Inflammatory macrophage treated with lipopolysaccharide for 1 hour (primary cell): ENCODE measurements at regions not wholly inside any gene's neighbourhood (a gene's known extent, or its start where the extent isn't known, plus 50 kb on each side); places are given as distances from the start of the nearest gene placed in this dataset.
"Not testable (repeated sequence)": the region's sequence is repeated elsewhere in the genome, so short reads cannot be mapped to it uniquely, and the experiment has no call there.

Experiments used
- DNase-seq, 2 donors: peaks; one replicate each; pipeline ENCODE4 v3.0.0-alpha.2; 2020 to 2022

DNA sequence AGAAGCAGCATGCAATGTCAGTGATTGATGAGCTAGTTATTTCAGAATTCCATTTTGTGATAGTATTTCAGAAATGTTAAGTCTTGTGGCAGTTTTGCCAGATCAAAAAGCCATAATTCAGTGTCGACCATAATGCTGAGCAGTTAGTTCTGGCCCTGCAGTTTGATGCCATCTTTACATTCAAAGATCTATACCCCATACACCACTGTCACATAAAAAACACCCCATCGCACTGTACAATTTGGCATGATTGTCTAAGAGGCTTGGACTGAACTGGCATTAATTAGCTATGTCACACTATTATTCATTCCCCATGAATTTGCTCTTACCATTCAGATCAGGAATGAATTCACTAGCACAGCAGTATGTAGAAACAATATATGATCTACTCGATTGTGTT is 127.7 kb upstream of the EPHA3 start:
- no peak for DNase-seq

DNA sequence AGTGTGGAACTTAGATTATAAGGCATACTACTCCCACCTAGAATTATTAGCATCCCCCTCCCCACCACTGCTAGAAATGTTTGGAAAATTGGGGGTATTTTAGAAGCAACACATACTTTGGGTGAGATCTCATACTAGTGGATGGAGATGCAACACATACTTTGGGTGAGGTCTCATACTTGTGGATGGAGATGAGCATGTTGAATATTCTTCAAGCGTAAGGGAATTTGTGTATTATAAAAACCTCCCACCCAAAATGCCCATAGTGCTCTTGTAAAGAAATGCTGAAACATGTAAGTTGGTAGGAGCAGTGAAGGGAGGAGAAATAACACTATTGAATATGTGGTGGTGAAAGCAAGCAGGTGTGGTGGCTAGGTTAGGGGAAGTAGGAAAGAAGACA is 124.0 kb upstream of the EPHA3 start:
- DNase-seq = no peak

DNA sequence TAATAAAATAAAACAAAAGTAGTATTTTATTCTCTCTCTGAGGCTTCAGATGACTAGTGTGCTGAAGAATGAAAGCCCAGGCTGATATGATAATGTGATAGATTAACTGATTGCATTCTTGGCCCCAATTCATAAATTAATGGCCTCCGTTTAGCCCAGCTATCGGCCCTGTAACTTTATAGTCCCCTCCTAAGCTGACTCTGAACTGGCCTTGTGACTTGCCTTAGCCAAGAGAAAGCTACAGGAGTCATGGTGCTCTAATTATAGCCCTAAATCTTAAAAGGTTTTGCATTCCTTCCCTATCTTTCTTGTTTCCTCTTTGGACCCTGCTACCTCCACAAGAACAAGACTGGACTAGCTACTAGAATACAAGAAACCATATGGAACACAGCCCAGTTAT is 123.2 kb upstream of the EPHA3 start:
- DNase-seq = no peak

DNA sequence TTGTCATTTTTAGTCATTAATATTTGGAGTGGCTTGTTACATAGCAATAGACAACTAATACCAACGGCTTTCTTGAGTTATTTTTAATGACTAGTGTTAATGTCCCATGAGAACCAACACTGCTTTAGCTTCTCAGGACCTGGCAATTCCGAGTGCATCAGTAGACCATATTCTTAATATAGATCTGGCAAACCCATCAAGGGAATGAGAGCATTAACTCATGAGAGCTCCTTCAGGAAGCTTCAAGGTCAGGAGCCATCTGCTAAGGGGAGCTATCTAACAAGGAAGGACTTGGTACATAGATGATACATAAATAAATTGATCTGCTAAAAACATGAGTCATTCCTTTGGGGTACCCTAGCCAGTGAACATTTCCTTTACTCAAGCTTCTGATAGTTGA is 122.6 kb upstream of the EPHA3 start:
- no peak for DNase-seq

DNA sequence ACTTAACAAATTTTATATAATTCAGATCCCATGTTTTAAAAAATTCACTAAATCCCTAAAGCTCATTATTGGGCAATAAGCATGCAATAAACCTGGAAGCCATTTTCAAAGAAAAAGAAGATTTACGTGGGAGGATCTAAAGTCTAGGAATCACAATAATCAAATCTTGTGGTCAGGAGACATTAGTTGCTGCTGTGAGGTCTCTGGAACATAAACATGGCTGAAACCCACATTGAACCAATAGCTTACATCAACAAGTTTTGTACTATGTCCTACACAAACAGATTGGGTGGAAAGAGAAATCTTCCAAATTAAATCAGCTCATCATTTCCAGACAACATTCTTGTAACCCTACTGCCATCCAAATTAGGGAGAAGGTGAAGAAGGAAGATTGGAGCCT is 121.9 kb upstream of the EPHA3 start:
- DNase-seq = no peak

- DNase-seq = no peak
Observed at GRCh38 chr3:88986834-88987233, 120.6 kb upstream of the EPHA3 start.

DNA sequence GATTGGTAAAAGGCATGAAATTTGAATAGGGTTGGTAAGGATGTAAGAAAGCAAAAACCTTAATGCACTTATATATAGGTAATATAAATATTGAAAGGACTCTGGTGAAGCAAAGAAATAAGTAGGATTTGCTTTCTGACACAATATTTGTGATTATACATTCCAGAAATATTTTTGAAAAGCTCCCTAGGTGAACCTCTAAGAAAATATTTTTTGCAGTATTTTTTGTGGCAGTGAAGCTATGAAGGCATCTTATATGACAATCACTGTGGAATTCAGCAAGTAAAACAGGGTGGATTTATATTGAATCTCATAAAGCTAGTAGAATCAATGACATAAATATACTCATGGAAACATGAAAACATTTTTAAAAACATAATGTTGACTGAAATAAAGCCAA is 119.6 kb upstream of the EPHA3 start:
- no peak for DNase-seq

GRCh38 chr3:88988906-88989305 is 118.5 kb upstream of the EPHA3 start:
- DNase-seq = no peak

DNA sequence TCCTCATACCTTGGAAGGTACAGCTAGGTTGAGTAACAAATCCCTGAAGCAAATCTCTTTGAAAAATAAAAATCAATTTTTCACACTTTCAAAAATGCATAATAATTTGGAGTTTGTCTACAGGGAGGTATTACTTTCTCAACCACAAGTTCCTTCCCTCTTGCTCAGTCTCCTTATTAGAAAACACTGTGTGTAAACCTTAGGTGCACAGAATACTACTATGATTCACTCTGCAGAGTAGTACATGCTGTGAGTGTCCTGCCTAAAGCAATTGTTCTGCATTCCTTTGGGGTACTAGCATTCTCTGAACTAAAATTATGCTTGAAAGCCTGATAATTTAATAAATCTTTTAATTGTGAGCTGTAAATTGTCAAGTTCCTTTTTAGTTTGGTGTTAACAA is 115.9 kb upstream of the EPHA3 start:
- no peak for DNase-seq

GRCh38 chr3:88996691-88997090 is 110.7 kb upstream of the EPHA3 start:
- no peak for DNase-seq

GRCh38 chr3:88997260-88997659 is 110.2 kb upstream of the EPHA3 start:
- DNase-seq = no peak

- no peak for DNase-seq
Observed at GRCh38 chr3:89000886-89001285, 106.5 kb upstream of the EPHA3 start.

- DNase-seq = no peak
Observed at GRCh38 chr3:89002191-89002590, 105.2 kb upstream of the EPHA3 start.

DNA sequence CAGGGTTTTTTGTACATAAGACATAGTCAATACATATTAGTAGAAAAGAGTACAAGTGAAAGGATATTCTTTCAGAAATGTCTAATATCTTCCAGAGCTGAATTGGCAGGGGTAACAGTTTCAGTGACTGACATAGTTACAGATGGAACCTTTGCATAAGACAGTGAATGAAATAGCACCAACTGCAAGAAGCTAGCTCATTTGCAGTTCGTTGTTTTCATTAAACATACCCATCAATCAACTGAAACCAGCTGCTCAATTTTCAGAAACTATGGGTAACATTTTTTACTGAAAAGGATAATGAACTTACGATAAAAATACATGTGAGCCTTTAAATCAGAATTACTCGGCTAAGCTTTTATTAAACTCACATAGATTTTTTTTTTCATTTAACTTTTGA is 93.9 kb upstream of the EPHA3 start:
- DNase-seq = no peak

GRCh38 chr3:89017531-89017930 is 89.9 kb upstream of the EPHA3 start:
- no peak for DNase-seq

GRCh38 chr3:89025185-89025584 is 82.2 kb upstream of the EPHA3 start:
- DNase-seq = no peak

GRCh38 chr3:89032346-89033013 is 74.9 kb upstream of the EPHA3 start:
- DNase-seq = no peak

- DNase-seq = not testable (repeated sequence)
Observed at GRCh38 chr3:89034723-89035122, 72.7 kb upstream of the EPHA3 start.

GRCh38 chr3:89038869-89039268 is 68.6 kb upstream of the EPHA3 start:
- DNase-seq = no peak

GRCh38 chr3:89042236-89042835 is 65.1 kb upstream of the EPHA3 start:
- DNase-seq = no peak

GRCh38 chr3:89043406-89043932 is 64.0 kb upstream of the EPHA3 start:
- DNase-seq = no peak

DNA sequence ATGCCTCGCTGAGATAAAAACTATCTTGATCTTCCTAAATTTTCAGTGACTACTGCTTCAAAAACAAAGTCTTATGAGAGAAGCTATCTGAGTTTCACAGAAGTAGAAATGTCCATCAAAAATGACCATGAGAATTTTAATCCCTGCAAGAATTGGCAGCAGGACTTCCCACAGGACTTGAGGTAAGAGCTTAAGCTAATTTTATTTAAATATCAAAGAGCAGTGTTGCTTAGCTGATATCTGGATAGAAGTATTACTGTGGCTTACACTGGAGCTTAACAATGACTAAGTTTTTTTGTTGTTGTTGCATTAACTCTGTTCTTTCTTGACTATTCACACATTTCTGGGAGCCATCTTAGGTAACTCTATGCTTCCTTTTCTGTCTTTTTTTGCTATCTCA is 60.8 kb upstream of the EPHA3 start:
- DNase-seq = no peak

DNA sequence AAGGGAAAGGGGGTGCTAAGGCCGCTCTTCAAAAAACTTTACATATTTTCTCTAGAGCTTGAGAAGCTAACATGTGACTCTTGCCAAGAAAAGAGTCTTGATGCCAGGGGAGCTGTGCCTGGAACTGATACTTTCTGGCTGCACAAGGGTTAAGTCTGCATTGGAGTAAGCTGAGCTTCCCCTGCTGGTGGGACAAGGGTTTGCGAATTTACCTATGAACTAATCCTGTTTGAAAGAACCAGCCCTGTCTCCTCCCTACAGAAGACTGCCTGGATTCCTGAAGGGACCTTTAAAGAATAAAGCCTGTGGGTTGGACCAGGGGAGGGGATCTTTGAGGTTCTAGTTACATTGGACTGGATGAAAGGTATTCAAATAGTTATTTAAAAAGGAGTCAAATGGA is 58.3 kb upstream of the EPHA3 start:
- DNase-seq = no peak

- no peak for DNase-seq
Observed at GRCh38 chr3:89052386-89052785, 55.0 kb upstream of the EPHA3 start.

- no peak for DNase-seq
Observed at GRCh38 chr3:89057398-89057797, 50.0 kb upstream of the EPHA3 start.
